H1 (cell line): ENCODE measurements at regions not wholly inside any gene's neighbourhood (a gene's known extent, or its start where the extent isn't known, plus 50 kb on each side); places are given as distances from the start of the nearest gene placed in this dataset.
A peak's percentile ranks its signal among the peaks of the same experiment; 100 is the strongest.

ENCODE experiments used
- CTCF ChIA-PET: fragments of 300-600 bp; sonication (Branson Sonifier 250); formaldehyde crosslinking; loops from one replicate; lab custom pipeline; 2021; ENCODE audit not compliant: partially characterized antibody; lab: Charles Lee
- POLR2A ChIA-PET: fragments of 300-600 bp; sonication (Branson Sonifier 250); formaldehyde crosslinking; loops from one replicate; lab custom pipeline; 2021; ENCODE audit warnings: inconsistent platforms; ENCODE audit not compliant: partially characterized antibody; lab: Charles Lee
- DNase-seq, 2 experiments: peaks; one replicate each; pipeline versions ENCODE4 v3.0.0 to v3.0.0-alpha.2; 2010 to 2022; ENCODE audit warnings: low spot score in 2 of 2, low read depth in 1 of 2, mixed read lengths in 1 of 2
- FAIRE-seq: peaks from 2 replicates; lab custom pipeline; 2011; peaks lifted over from hg19 to GRCh38; lab: Jason Lieb, UNC
- H2AFZ ChIP-seq: 2 replicates; pipeline ENCODE4 v1.8.1; 2012; ENCODE audit warnings: low read length, inconsistent platforms
- H2AK5ac ChIP-seq: 2 replicates; pipeline ENCODE4 v1.6.1; 2013; ENCODE audit warnings: low read depth, low read length
- H2BK120ac ChIP-seq: replicated peaks from 2 replicates; pipeline ENCODE3; 2013; ENCODE audit warnings: low read depth, low read length, inconsistent platforms
- H2BK12ac ChIP-seq: 2 replicates; pipeline ENCODE4 v1.6.1; 2013; ENCODE audit warnings: low read depth, low read length
- H2BK15ac ChIP-seq: 2 replicates; pipeline ENCODE4 v1.6.1; 2013; ENCODE audit warnings: low read length
- H2BK20ac ChIP-seq: 2 replicates; pipeline ENCODE4 v1.6.1; 2013; ENCODE audit warnings: low read length
- H2BK5ac ChIP-seq: 2 replicates; pipeline ENCODE4 v1.6.1; 2013; ENCODE audit warnings: low read depth, low read length
- H3K14ac ChIP-seq: 2 replicates; pipeline ENCODE4 v1.6.1; 2013; ENCODE audit warnings: inconsistent platforms; ENCODE audit not compliant: insufficient read length
- H3K18ac ChIP-seq: 2 replicates; pipeline ENCODE4 v1.6.1; 2013; ENCODE audit warnings: low read length; ENCODE audit errors: extremely low read depth
- H3K23ac ChIP-seq: 2 replicates; pipeline ENCODE4 v1.6.1; 2013; ENCODE audit warnings: inconsistent platforms; ENCODE audit not compliant: insufficient read length
- H3K23me2 ChIP-seq: 2 replicates; pipeline ENCODE4 v1.6.1; 2013; ENCODE audit warnings: low read depth, low read length
- H3K27ac ChIP-seq: 2 replicates; pipeline ENCODE4 v1.6.1; 2011; ENCODE audit warnings: low read depth, low read length, inconsistent platforms
- H3K27me3 ChIP-seq, 4 experiments: replicated peaks in 1 of 4; 1 replicate in 1 of 4; 2 replicates in 3 of 4; pipeline versions ENCODE4 v1.6.1 to v1.8.1; 2011 to 2013; ENCODE audit warnings: low read length in 3 of 4, mild to moderate bottlenecking in 3 of 4, inconsistent platforms in 2 of 4, mixed read lengths in 2 of 4, moderate library complexity in 1 of 4; ENCODE audit not compliant: control insufficient read depth in 3 of 4, insufficient read depth in 3 of 4; ENCODE audit errors: extremely low read depth in 1 of 4
- H3K36me3 ChIP-seq, 4 experiments: 2 replicates each; pipeline versions ENCODE4 v1.6.1 to v1.8.1; 2011 to 2013; ENCODE audit warnings: mild to moderate bottlenecking in 4 of 4, low read length in 3 of 4, moderate library complexity in 2 of 4, control low read depth in 1 of 4, inconsistent platforms in 1 of 4; ENCODE audit not compliant: insufficient read depth in 4 of 4, control insufficient read depth in 2 of 4
- H3K4ac ChIP-seq: replicated peaks from 2 replicates; pipeline ENCODE3; 2013; ENCODE audit warnings: low read length, low read depth, mixed read lengths, inconsistent platforms; ENCODE audit not compliant: insufficient read length
- H3K4me1 ChIP-seq, 4 experiments: replicated peaks in 1 of 4; 1 replicate in 1 of 4; 2 replicates in 3 of 4; pipeline versions ENCODE4 v1.6.1 to v1.8.1; 2011 to 2013; ENCODE audit warnings: low read length in 3 of 4, inconsistent platforms in 2 of 4, mixed read lengths in 1 of 4; ENCODE audit not compliant: insufficient read depth in 4 of 4, control insufficient read depth in 3 of 4
- H3K4me2 ChIP-seq, 2 experiments: 2 replicates each; pipeline versions ENCODE4 v1.6.1 to v1.8.1; 2011 to 2013; ENCODE audit warnings: low read depth in 2 of 2, low read length in 2 of 2, control low read depth in 1 of 2, inconsistent platforms in 1 of 2, mild to moderate bottlenecking in 1 of 2; ENCODE audit not compliant: insufficient read depth in 1 of 2
- H3K4me3 ChIP-seq, 4 experiments: fragments of 200-600, 300-600 bp in 1 of 4; sonication (generic), shearing (Covaris generic), sonication (Bioruptor Twin) in 1 of 4; 2 replicates each; pipeline versions ENCODE4 v1.5.1 to v1.8.1; 2011 to 2016; ENCODE audit warnings: low read length in 4 of 4, low read depth in 3 of 4, control low read depth in 2 of 4, inconsistent platforms in 2 of 4, mild to moderate bottlenecking in 2 of 4, mixed read lengths in 1 of 4, moderate library complexity in 1 of 4; ENCODE audit not compliant: insufficient read depth in 2 of 4; ENCODE audit errors: extremely low read depth in 1 of 4
- H3K56ac ChIP-seq: replicated peaks from 2 replicates; pipeline ENCODE3; 2013; ENCODE audit warnings: low read depth, mild to moderate bottlenecking, mixed read lengths, low read length, inconsistent platforms; ENCODE audit not compliant: insufficient read length
- H3K79me1 ChIP-seq: 2 replicates; pipeline ENCODE4 v1.6.1; 2013; ENCODE audit warnings: low read depth, low read length, control low read depth
- H3K79me2 ChIP-seq, 2 experiments: 2 replicates each; pipeline versions ENCODE4 v1.6.1 to v1.8.1; 2012 to 2013; ENCODE audit warnings: low read length in 2 of 2, mild to moderate bottlenecking in 2 of 2, inconsistent platforms in 1 of 2; ENCODE audit not compliant: insufficient read depth in 2 of 2, control insufficient read depth in 1 of 2
- H3K9ac ChIP-seq, 4 experiments: replicated peaks in 1 of 4; 1 replicate in 1 of 4; 2 replicates in 3 of 4; pipeline versions ENCODE4 v1.6.1 to v1.8.1; 2011 to 2013; ENCODE audit warnings: low read depth in 3 of 4, low read length in 3 of 4, control low read depth in 2 of 4, mild to moderate bottlenecking in 2 of 4, moderate library complexity in 2 of 4, inconsistent platforms in 1 of 4; ENCODE audit errors: extremely low read depth in 1 of 4
- H3K9me3 ChIP-seq, 2 experiments: 2 replicates each; pipeline versions ENCODE4 v1.6.1 to v1.8.1; 2012 to 2013; ENCODE audit warnings: mild to moderate bottlenecking in 2 of 2, moderate library complexity in 2 of 2, control low read depth in 1 of 2, inconsistent platforms in 1 of 2, low read depth in 1 of 2, low read length in 1 of 2, mixed read lengths in 1 of 2; ENCODE audit not compliant: insufficient read depth in 2 of 2
- H4K20me1 ChIP-seq, 2 experiments: replicated peaks in 1 of 2; 2 replicates each; pipeline versions ENCODE3 to v1.8.1; 2011 to 2013; ENCODE audit warnings: inconsistent platforms in 2 of 2, low read length in 2 of 2, mild to moderate bottlenecking in 1 of 2; ENCODE audit not compliant: insufficient read depth in 2 of 2, control insufficient read depth in 1 of 2
- H4K5ac ChIP-seq: 2 replicates; pipeline ENCODE4 v1.6.1; 2013; ENCODE audit warnings: low read length, low read depth, mixed read lengths, inconsistent platforms; ENCODE audit not compliant: insufficient read length
- H4K8ac ChIP-seq: 2 replicates; pipeline ENCODE4 v1.8.0; 2013; ENCODE audit warnings: mild to moderate bottlenecking, moderate library complexity, low read length, inconsistent platforms; ENCODE audit not compliant: insufficient read depth; ENCODE audit errors: extremely low read depth
- H4K91ac ChIP-seq: replicated peaks from 2 replicates; pipeline ENCODE3; 2013; ENCODE audit warnings: low read length, mixed read lengths, inconsistent platforms; ENCODE audit not compliant: insufficient read length
- CBX5 ChIP-seq: fragments of 300-800, 300-1000 bp; sonication (generic); IDR thresholded peaks from 2 replicates; pipeline ENCODE4 v1.7.1; 2016; ENCODE audit warnings: antibody characterized with exemption, low read length, low read depth
- CHD1 ChIP-seq: IDR thresholded peaks from 2 replicates; pipeline ENCODE4 v1.6.1; 2012; ENCODE audit warnings: low read depth, low read length, improper control_type of control experiment
- CREB1 ChIP-seq: IDR thresholded peaks from 2 replicates; pipeline ENCODE4 v1.6.1; 2012; ENCODE audit warnings: inconsistent platforms
- CTCF ChIP-seq, 3 experiments: IDR thresholded peaks; 1 replicate in 2 of 3; 2 replicates in 1 of 3; pipeline versions ENCODE4 v1.5.1 to v1.6.1; 2011; ENCODE audit warnings: low read length in 3 of 3, mild to moderate bottlenecking in 3 of 3, inconsistent platforms in 2 of 3, low read depth in 1 of 3, moderate library complexity in 1 of 3; ENCODE audit not compliant: insufficient read depth in 1 of 3; ENCODE audit errors: control extremely low read depth in 1 of 3
- EP300 ChIP-seq, 2 experiments: IDR thresholded peaks; 1 replicate in 1 of 2; 2 replicates in 1 of 2; pipeline ENCODE4 v1.6.1; 2011 to 2012; ENCODE audit warnings: low read depth in 2 of 2, low read length in 2 of 2, mild to moderate bottlenecking in 2 of 2, borderline replicate concordance in 1 of 2, inconsistent platforms in 1 of 2, moderate library complexity in 1 of 2
- EZH2 ChIP-seq: fragments of 200-600 bp; sonication (generic); IDR thresholded peaks from 2 replicates; pipeline ENCODE4 v1.7.1; 2012; ENCODE audit warnings: low read depth, mild to moderate bottlenecking, moderate library complexity, low read length, inconsistent platforms; ENCODE audit not compliant: severe bottlenecking
- GABPA ChIP-seq: IDR thresholded peaks from 2 replicates; pipeline ENCODE4 v1.6.1; 2011; ENCODE audit warnings: mild to moderate bottlenecking, low read length, moderate library complexity, borderline replicate concordance; ENCODE audit not compliant: insufficient read depth
- GTF2F1 ChIP-seq: IDR thresholded peaks from 2 replicates; pipeline ENCODE4 v1.6.1; 2012; ENCODE audit warnings: low read depth, low read length, improper control_type of control experiment, borderline replicate concordance
- SAP30 ChIP-seq: fragments of 300-600 bp; sonication (generic); IDR thresholded peaks from 2 replicates; pipeline ENCODE4 v1.7.1; 2012; ENCODE audit warnings: low read length, moderate library complexity, mild to moderate bottlenecking, inconsistent platforms; ENCODE audit not compliant: insufficient read depth, insufficient replicate concordance
- TBP ChIP-seq: IDR thresholded peaks from 2 replicates; pipeline ENCODE4 v1.6.1; 2011; ENCODE audit warnings: low read depth, low read length, improper control_type of control experiment
- TEAD4 ChIP-seq: IDR thresholded peaks from 2 replicates; pipeline ENCODE4 v1.6.1; 2012; ENCODE audit warnings: low read depth, low read length, inconsistent platforms, mixed read lengths
- WGBS, 2 experiments: shearing (Covaris generic) in 1 of 2; methylation state at CpG; one replicate each; pipeline versions ENCODE4 v1.1.6 to v1.1.7; 2013 to 2015; ENCODE audit warnings: low lambda C conversion rate in 2 of 2, mixed read lengths in 2 of 2, inconsistent platforms in 1 of 2, low coverage in 1 of 2, missing lambda C conversion rate in 1 of 2; ENCODE audit not compliant: insufficient replicate concordance in 2 of 2, insufficient coverage in 1 of 2, insufficient read length in 1 of 2; ENCODE audit errors: extremely low coverage in 1 of 2, missing lambda C conversion rate in 1 of 2; 5-methylcytosine and 5-hydroxymethylcytosine counted together

GRCh38 chr5:157963761-157964160, 104.8 kb upstream of the CLINT1 start:
- H3K9me3 ChIP-seq, result no peaks in the 10 kb centered on the region
- no peak overlapping the region for H3K4me3 ChIP-seq
- H2AFZ ChIP-seq, result 0 out of 2 replicates have a peak overlapping the region, but pooled peaks have one; percentile 41
- H3K9ac ChIP-seq, result no peak overlapping the region
- no peak overlapping the region for H3K56ac ChIP-seq
- H4K20me1 ChIP-seq, result no peaks in the 10 kb centered on the region
- H3K79me1 ChIP-seq, result no peaks in the 10 kb centered on the region
- H3K23me2 ChIP-seq, result no peaks in the 10 kb centered on the region; the same call in 1 of the 2 replicates
- H2BK5ac ChIP-seq, result no peak overlapping the region
- H3K18ac ChIP-seq, result no peak overlapping the region; the same call in 1 of the 2 replicates
- ChIA-PET POLR2A (interaction anchor here (1.0 to 3.2 kb wide), 2 partner anchors 14 to 135 kb away, joined by 4 to 18 read pairs; no protein-coding TSS in a partner anchor), CTCF (interaction anchor here (0.5 to 9.4 kb wide), 2 partner anchors 10 to 13 kb away, joined by 3 to 79 read pairs; no protein-coding TSS in a partner anchor)
- H2AK5ac ChIP-seq, result no peak overlapping the region
- no peak overlapping the region for H4K5ac ChIP-seq
- 82% methylated on average over 4 of the region's 4 CpGs; no CpG with 5 or more reads in 1 of the 2 experiments for WGBS, 2 experiments
- no peak overlapping the region for H3K4ac ChIP-seq
- no peaks in the 10 kb centered on the region for H3K36me3 ChIP-seq
- H4K91ac ChIP-seq, result no peak overlapping the region
- H2BK120ac ChIP-seq, result peak overlapping the region; percentile 2
- H2BK20ac ChIP-seq, result no peak overlapping the region
- no peak overlapping the region for H3K23ac ChIP-seq
- no peak overlapping the region for H3K14ac ChIP-seq
- no peak overlapping the region for H3K4me2 ChIP-seq
- no peaks in the 10 kb centered on the region for H3K27me3 ChIP-seq
- FAIRE-seq (no peak), DNase-seq (no peak)
- no peak overlapping the region for H2BK15ac ChIP-seq
- H4K8ac ChIP-seq, result no peak overlapping the region
- H3K27ac ChIP-seq, result no peak overlapping the region
- no peaks in the 10 kb centered on the region for H3K79me2 ChIP-seq
- no peak overlapping the region; the same call in 1 of the 2 replicates for H2BK12ac ChIP-seq
- peaks cover 0 to 20% (median 7%) of the 10 kb centered on the region in 4 experiments; a peak in 6 of 7 replicates for H3K4me1 ChIP-seq
- no peak for TF ChIP-seq CHD1
- TF ChIP-seq EP300 (IDR thresholded peaks at IDR 0.05; ENCODE audit: borderline replicate concordance in 1 of 2, low read depth in 2 of 2, low read length in 2 of 2), result no peak
- TF ChIP-seq CREB1, result no peak
- TF ChIP-seq CBX5, result no peak
- no peak for TF ChIP-seq GTF2F1
- TF ChIP-seq GABPA, result no peak
- TF ChIP-seq TBP, result no peak
- no peak for TF ChIP-seq SAP30
- no peak for TF ChIP-seq TEAD4
- no peak for TF ChIP-seq EZH2
- no peak for TF ChIP-seq CTCF (IDR thresholded peaks at IDR 0.05; ENCODE audit: control extremely low read depth in 1 of 3, insufficient read depth in 1 of 3, low read depth in 1 of 3, low read length in 3 of 3)
